Transverse colon (tissue), 4 donors: ENCODE measurements at regions not wholly inside any gene's neighbourhood (a gene's known extent, or its start where the extent isn't known, plus 50 kb on each side); places are given as distances from the start of the nearest gene placed in this dataset.

ENCODE experiments used
- CTCF ChIP-seq, 5 experiments: fragments of 200-600 bp in 3 of 5; fragments of 450-650 bp in 2 of 5; sonication (generic) in 3 of 5; IDR thresholded peaks; 1 replicate in 2 of 5; 2 replicates in 3 of 5; pipeline ENCODE4 v1.5.1; 2016 to 2017; ENCODE audit warnings: antibody characterized with exemption in 5 of 5, inconsistent platforms in 3 of 5, mild to moderate bottlenecking in 2 of 5, moderate library complexity in 1 of 5
- POLR2A ChIP-seq: fragments of 450-650 bp; IDR thresholded peaks from one replicate; pipeline ENCODE4 v1.6.1; 2016; ENCODE audit warnings: antibody characterized with exemption, mild to moderate bottlenecking, moderate library complexity
- POLR2AphosphoS5 ChIP-seq, 3 donors: sonication (generic); formaldehyde crosslinking; IDR thresholded peaks; one replicate each; pipeline ENCODE4 v1.6.1; 2016; ENCODE audit warnings: antibody characterized with exemption in 3 of 3

GRCh38 chr17:56659622-56660021, 66.1 kb downstream of the NOG start:
- TF ChIP-seq POLR2A (no peak), POLR2AphosphoS5 (IDR thresholded peaks at IDR 0.05) (no peak), CTCF (IDR thresholded peaks at IDR 0.05) (no peak)
